Ascending aorta (tissue), 2 donors: ENCODE measurements at regions not wholly inside any gene's neighbourhood (a gene's known extent, or its start where the extent isn't known, plus 50 kb on each side); places are given as distances from the start of the nearest gene placed in this dataset.

Experiments
- DNase-seq, 2 donors: peaks; one replicate each; pipeline ENCODE4 v3.0.0-alpha.2; 2019; ENCODE audit warnings: low spot score in 2 of 2
- H3K27ac ChIP-seq, 2 donors: fragments of 200-600 bp; sonication (generic); one replicate each; pipeline ENCODE4 v1.5.1; 2016 to 2017; ENCODE audit warnings: mild to moderate bottlenecking in 1 of 2
- H3K27me3 ChIP-seq: fragments of 200-600 bp; sonication (generic); one replicate; pipeline ENCODE4 v1.5.1; 2017
- H3K36me3 ChIP-seq, 2 donors: fragments of 200-600 bp; sonication (generic); one replicate each; pipeline ENCODE4 v1.5.1; 2016
- H3K4me1 ChIP-seq, 2 donors: fragments of 200-600 bp; sonication (generic); one replicate each; pipeline ENCODE4 v1.5.1; 2016 to 2017; ENCODE audit warnings: mild to moderate bottlenecking in 1 of 2
- H3K4me3 ChIP-seq, 2 donors: fragments of 200-600 bp; sonication (generic); one replicate each; pipeline ENCODE4 v1.5.1; 2016 to 2017; ENCODE audit warnings: mild to moderate bottlenecking in 1 of 2
- H3K9me3 ChIP-seq, 2 donors: fragments of 200-600 bp; sonication (generic); one replicate each; pipeline ENCODE4 v1.5.1; 2016
- intact Hi-C: fragments of 100-400 bp; cut with DNase I; formaldehyde crosslinking; loops from one replicate; pipeline ENCODE4 v1.15.1; 2023
- TF ChIP-seq, protein P1 (sequence below), 3 experiments: fragments of 200-600 bp in 2 of 3; fragments of 450-650 bp in 1 of 3; sonication (generic) in 2 of 3; IDR thresholded peaks; one replicate each; pipeline ENCODE4 v1.5.1; 2016 to 2019; ENCODE audit warnings: antibody characterized with exemption in 3 of 3, mild to moderate bottlenecking in 1 of 3, moderate library complexity in 1 of 3

DNA sequence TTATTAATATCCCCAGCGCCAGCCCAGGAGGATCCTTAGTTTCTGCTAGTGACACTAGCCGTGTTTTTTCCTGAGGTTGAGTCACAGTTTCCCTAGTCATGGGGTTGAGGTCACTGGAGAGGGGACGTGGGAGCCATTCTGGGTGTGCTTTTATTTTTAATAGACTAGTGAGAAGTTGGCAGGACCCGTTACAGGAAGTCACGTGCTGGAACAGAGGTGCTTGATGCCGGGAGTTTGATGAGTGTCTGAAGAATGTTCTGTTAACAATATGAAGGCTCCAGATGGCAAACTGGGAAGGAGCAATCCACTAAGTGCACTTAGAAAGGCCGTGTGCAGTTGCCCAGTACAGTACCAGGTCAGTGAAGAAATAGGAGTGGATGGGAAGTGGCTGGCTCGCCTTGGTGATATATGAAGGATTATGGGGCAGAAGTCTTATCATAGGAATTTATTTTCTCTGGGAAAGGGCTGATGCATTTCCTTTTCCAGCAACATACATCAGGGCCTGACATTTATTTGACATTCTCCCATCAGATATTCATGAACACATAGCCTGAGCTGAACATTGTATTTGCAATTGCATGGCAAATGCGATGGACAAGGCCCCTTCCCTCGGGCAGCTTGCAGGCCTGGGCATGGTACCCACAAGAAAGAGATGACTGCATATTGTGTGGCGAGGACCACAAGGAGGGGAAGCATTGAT is 291.8 kb downstream of the FBXW7 start:
- intact Hi-C loops: no loop called here
- Histone ChIP-seq H3K27me3 (no peaks in the 10 kb centered on the region), H3K9me3 (no peaks in the 10 kb centered on the region), H3K36me3 (no peaks in the 10 kb centered on the region), H3K4me3 (no peak overlapping the region), H3K4me1 (no peaks in the 10 kb centered on the region), H3K27ac (no peak overlapping the region)
- peak in 1 of 2 donors; percentile 10 for DNase-seq
- TF ChIP-seq, protein P1, sequence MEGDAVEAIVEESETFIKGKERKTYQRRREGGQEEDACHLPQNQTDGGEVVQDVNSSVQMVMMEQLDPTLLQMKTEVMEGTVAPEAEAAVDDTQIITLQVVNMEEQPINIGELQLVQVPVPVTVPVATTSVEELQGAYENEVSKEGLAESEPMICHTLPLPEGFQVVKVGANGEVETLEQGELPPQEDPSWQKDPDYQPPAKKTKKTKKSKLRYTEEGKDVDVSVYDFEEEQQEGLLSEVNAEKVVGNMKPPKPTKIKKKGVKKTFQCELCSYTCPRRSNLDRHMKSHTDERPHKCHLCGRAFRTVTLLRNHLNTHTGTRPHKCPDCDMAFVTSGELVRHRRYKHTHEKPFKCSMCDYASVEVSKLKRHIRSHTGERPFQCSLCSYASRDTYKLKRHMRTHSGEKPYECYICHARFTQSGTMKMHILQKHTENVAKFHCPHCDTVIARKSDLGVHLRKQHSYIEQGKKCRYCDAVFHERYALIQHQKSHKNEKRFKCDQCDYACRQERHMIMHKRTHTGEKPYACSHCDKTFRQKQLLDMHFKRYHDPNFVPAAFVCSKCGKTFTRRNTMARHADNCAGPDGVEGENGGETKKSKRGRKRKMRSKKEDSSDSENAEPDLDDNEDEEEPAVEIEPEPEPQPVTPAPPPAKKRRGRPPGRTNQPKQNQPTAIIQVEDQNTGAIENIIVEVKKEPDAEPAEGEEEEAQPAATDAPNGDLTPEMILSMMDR (IDR thresholded peaks at IDR 0.05): no peak

DNA sequence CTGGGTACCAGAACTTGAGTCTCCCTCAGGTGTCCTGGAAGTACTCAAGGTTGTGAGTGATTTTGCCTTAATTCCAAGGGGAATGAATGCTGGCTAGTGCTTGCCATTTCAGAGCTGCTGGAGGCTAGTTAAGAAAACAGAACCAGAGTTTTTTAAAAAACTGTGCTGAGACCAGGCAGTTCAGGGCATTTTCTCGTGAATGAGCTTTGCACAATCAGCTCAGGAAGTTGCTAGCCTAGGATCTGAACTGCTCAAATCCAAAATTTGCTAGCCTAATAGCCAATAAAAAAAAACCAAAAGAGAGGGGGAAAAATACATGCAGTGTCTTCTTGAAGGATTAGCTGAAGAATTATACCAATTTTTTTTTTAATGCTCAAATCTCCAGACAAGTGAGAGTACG is 292.7 kb downstream of the FBXW7 start:
- intact Hi-C loops: no loop called here
- Histone ChIP-seq H3K36me3 (no peaks in the 10 kb centered on the region), H3K4me3 (no peak overlapping the region), H3K9me3 (no peaks in the 10 kb centered on the region), H3K27ac (no peak overlapping the region), H3K27me3 (no peaks in the 10 kb centered on the region), H3K4me1 (no peaks in the 10 kb centered on the region)
- no peak for DNase-seq
- TF ChIP-seq, protein P1 (IDR thresholded peaks at IDR 0.05): no peak

DNA sequence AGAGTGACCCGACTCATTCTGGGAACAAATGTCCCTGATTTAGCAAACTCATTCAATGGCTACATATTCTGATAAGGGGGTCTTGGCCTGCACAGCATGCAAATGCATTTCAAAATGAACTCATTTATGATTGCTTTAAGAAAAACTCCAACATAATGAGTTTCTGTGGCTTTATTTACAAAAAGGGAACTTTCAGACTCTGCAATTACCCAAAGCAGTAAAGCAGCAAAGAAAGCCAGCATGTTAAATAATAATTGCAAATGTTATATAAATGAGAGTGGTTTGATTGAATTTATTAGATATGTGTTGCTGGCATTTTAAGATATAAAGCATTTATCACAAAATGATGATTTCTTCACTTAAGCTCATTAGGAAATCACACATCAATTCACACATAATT is 295.7 kb downstream of the FBXW7 start:
- TF ChIP-seq, protein P1 (IDR thresholded peaks at IDR 0.05): no peak
- intact Hi-C loops: no loop called here

DNA sequence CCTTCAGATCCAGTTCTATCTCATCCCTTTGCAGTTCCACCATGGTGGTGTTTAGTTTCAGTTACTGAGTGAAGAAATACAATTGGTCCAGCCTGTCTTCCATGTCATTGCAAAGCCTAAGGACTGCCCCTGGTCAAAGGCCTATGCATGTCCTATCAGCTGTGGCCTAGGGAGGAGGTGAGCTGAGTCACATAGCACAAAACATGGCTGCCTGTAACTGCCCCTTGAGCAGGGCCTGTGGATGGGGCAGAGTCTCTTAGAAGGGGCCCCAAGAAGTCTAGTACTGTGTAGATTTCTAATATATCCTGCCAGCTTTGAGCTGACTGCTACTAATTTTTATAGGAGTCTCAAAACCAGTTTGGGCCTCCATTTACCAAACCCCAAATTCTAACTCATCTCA is 296.7 kb downstream of the FBXW7 start:
- no peak overlapping the region for H3K4me3 ChIP-seq
- H3K36me3 ChIP-seq: no peaks in the 10 kb centered on the region
- intact Hi-C loops: no loop called here
- H3K9me3 ChIP-seq: no peaks in the 10 kb centered on the region
- no peak for DNase-seq
- H3K27ac ChIP-seq: no peak overlapping the region
- no peaks in the 10 kb centered on the region for H3K27me3 ChIP-seq
- TF ChIP-seq, protein P1 (IDR thresholded peaks at IDR 0.05): no peak
- no peaks in the 10 kb centered on the region for H3K4me1 ChIP-seq

More for the DNA sequence above, 295.7 kb downstream of the FBXW7 start:
- Histone ChIP-seq H3K36me3 (no peaks in the 10 kb centered on the region), H3K9me3 (no peaks in the 10 kb centered on the region), H3K27me3 (no peaks in the 10 kb centered on the region), H3K27ac (no peak overlapping the region), H3K4me1 (no peaks in the 10 kb centered on the region), H3K4me3 (no peak overlapping the region)
- DNase-seq: no peak

DNA sequence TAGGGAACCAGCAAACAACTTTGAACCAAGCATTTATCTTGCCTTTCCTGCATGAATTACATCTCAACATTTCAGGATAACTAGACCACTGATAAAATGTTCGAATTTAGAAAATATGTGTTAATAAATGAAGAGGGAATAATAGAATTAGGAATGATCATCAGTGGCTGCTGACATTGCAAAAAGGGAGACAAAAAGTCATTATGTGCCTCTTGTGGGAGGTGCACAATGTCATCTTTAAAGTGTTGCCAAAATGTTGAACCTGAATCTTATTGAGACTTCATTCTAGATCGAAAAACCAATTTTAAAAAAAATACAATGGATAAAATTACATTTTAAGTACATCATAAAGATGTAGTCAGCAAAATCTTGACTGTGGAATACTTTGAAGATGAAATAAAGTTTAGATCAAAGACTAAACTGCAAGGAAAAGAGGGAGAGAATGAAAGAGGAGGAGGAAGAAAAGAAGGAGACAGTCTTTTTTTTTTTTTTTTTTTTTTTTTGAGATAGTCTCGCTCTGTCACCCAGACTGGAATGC is 299.3 kb downstream of the FBXW7 start:
- intact Hi-C loops: no loop called here
- no peaks in the 10 kb centered on the region for H3K4me1 ChIP-seq
- no peaks in the 10 kb centered on the region for H3K36me3 ChIP-seq
- H3K4me3 ChIP-seq: no peak overlapping the region
- no peaks in the 10 kb centered on the region for H3K9me3 ChIP-seq
- TF ChIP-seq, protein P1 (IDR thresholded peaks at IDR 0.05): no peak
- no peaks in the 10 kb centered on the region for H3K27me3 ChIP-seq
- no peak for DNase-seq
- H3K27ac ChIP-seq: no peak overlapping the region
